ENCODE measurements at regions not wholly inside any gene's neighbourhood (a gene's known extent, or its start where the extent isn't known, plus 50 kb on each side); places are given as distances from the start of the nearest gene placed in this dataset.

DNA sequence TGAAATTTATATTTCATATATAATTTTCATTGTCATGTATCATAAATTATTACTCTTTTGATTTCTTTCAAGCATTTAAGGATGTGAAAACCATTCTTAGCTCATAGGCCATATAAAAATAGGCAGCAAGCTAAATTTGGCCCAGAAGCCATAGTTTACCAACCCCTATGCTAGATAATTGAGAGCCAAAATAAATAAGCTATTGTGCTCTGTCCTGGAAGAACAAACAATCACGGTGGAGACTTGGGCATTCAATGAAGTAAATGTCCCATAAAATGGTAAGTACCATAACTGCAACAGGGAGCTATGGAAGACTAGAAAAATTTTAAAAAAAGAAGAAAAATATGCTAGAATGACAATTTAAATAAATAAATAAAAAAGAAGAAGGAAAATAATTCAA, 60.9 kb upstream of the PACRGL start:
- Histone ChIP-seq H3K9me3 (ENCODE audit: low read depth) (no peaks in the 10 kb centered on the region), H3K27me3 (no peaks in the 10 kb centered on the region), H3K36me3 (no peaks in the 10 kb centered on the region), H3K4me3 (no peak overlapping the region), H3K27ac (no peak overlapping the region), H3K4me1 (ENCODE audit: low read depth) (no peaks in the 10 kb centered on the region)
- no peak for DNase-seq (ENCODE audit: low read depth in 1 of 2, low spot score in 1 of 2)
- TF ChIP-seq, protein P1, sequence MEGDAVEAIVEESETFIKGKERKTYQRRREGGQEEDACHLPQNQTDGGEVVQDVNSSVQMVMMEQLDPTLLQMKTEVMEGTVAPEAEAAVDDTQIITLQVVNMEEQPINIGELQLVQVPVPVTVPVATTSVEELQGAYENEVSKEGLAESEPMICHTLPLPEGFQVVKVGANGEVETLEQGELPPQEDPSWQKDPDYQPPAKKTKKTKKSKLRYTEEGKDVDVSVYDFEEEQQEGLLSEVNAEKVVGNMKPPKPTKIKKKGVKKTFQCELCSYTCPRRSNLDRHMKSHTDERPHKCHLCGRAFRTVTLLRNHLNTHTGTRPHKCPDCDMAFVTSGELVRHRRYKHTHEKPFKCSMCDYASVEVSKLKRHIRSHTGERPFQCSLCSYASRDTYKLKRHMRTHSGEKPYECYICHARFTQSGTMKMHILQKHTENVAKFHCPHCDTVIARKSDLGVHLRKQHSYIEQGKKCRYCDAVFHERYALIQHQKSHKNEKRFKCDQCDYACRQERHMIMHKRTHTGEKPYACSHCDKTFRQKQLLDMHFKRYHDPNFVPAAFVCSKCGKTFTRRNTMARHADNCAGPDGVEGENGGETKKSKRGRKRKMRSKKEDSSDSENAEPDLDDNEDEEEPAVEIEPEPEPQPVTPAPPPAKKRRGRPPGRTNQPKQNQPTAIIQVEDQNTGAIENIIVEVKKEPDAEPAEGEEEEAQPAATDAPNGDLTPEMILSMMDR (IDR thresholded peaks at IDR 0.05; ENCODE audit: low read depth, low read length), result no peak

DNA sequence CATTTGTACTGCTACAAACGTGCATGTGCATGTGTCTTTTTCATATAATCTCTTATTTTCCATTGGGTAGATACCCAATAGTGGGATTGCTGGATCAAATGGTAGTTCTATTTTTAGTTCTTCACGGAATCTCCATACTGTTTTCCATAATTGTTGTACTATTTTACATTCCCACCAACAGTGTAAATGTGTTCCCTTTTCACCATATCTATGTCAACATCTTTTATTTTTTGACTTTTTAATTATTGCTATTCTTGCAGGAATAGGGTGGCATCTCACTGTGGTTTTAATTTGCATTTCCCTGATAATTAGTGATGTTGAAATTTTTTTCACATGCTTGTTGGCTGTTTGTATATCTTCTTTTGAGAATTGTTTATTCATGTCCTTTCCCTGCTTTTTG, 59.3 kb upstream of the PACRGL start:
- Histone ChIP-seq H3K27ac (no peak overlapping the region), H3K9me3 (ENCODE audit: low read depth) (no peaks in the 10 kb centered on the region), H3K4me1 (ENCODE audit: low read depth) (no peaks in the 10 kb centered on the region), H3K4me3 (no peak overlapping the region), H3K36me3 (no peaks in the 10 kb centered on the region), H3K27me3 (no peaks in the 10 kb centered on the region)
- DNase-seq (ENCODE audit: low read depth in 1 of 2, low spot score in 1 of 2), result no peak
- TF ChIP-seq, protein P1 (IDR thresholded peaks at IDR 0.05; ENCODE audit: low read depth, low read length), result no peak

DNA sequence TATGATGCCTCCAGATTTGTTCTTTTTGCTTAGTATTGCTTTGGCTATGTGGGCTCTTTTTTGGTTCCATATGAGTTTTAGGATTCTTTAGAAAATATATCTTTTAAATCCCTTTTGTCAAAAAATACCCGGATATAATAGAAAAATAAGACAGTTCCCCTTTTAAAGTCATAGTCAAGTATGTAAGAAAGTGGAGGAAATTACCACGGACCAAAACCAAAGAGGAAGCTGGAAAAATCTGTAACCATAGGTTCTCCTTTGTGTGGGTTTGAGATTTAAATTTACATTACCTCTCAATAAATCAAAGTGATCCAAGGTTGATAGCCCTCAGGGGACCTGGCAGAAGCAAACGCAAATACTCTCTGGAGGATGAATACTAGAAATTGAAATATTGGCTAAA, 58.3 kb upstream of the PACRGL start:
- H3K27ac ChIP-seq, result no peak overlapping the region

DNA sequence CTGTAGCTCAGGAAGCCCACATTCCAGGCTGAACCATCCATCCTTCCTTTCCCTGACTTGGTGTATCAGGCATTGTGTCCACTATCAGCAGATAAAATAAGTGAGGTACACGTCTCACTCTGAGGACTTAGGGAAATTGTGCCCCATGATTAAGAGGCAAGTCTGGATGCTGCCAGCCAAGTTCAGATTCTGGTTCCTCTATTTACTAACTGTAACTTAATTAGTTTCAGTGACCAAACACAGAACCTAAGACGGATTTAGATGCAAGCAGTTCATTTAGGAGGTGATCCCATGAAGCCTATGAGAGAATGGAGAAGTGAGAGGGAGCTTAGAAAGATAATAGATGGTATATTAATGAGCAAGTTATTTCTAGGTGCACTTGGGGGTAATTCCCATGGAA, 56.6 kb upstream of the PACRGL start:
- Histone ChIP-seq H3K36me3 (no peaks in the 10 kb centered on the region), H3K27ac (no peak overlapping the region), H3K4me1 (ENCODE audit: low read depth) (peaks cover 6% of the 10 kb centered on the region), H3K4me3 (no peak overlapping the region), H3K9me3 (ENCODE audit: low read depth) (no peaks in the 10 kb centered on the region), H3K27me3 (no peaks in the 10 kb centered on the region)
- TF ChIP-seq, protein P1 (IDR thresholded peaks at IDR 0.05; ENCODE audit: low read depth, low read length), result no peak
- DNase-seq (ENCODE audit: low read depth in 1 of 2, low spot score in 1 of 2), result no peak

More for the DNA sequence above, 58.3 kb upstream of the PACRGL start:
- no peaks in the 10 kb centered on the region for H3K9me3 ChIP-seq (ENCODE audit: low read depth)
- no peaks in the 10 kb centered on the region for H3K36me3 ChIP-seq
- DNase-seq (ENCODE audit: low read depth in 1 of 2, low spot score in 1 of 2), result no peak
- no peak overlapping the region for H3K4me3 ChIP-seq
- no peaks in the 10 kb centered on the region for H3K27me3 ChIP-seq
- TF ChIP-seq, protein P1 (IDR thresholded peaks at IDR 0.05; ENCODE audit: low read depth, low read length), result no peak
- no peaks in the 10 kb centered on the region for H3K4me1 ChIP-seq (ENCODE audit: low read depth)

DNA sequence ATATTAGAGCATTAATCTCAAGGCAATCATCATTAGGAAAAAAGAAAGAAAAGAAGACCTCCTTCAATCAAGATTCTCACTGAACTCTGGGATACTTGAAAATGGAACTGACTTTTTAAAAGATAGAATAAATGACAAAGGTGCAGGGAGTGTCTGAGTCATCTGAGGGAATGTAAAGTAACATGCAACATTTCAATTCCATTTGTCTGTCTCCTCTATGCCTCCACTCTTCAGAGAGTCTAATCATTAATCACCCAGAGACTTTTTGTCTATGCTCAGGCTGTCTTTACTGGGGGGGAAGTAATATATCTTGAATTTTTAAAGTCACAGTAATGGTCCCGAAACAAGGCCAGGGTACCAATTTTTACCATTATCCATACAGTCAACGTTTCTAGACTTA, 55.0 kb upstream of the PACRGL start:
- no peak for DNase-seq (ENCODE audit: low read depth in 1 of 2, low spot score in 1 of 2)
- Histone ChIP-seq H3K4me3 (no peak overlapping the region), H3K27ac (no peak overlapping the region), H3K9me3 (ENCODE audit: low read depth) (no peaks in the 10 kb centered on the region), H3K36me3 (no peaks in the 10 kb centered on the region), H3K4me1 (ENCODE audit: low read depth) (peaks cover 6% of the 10 kb centered on the region), H3K27me3 (no peaks in the 10 kb centered on the region)
- TF ChIP-seq, protein P1 (IDR thresholded peaks at IDR 0.05; ENCODE audit: low read depth, low read length), result no peak

DNA sequence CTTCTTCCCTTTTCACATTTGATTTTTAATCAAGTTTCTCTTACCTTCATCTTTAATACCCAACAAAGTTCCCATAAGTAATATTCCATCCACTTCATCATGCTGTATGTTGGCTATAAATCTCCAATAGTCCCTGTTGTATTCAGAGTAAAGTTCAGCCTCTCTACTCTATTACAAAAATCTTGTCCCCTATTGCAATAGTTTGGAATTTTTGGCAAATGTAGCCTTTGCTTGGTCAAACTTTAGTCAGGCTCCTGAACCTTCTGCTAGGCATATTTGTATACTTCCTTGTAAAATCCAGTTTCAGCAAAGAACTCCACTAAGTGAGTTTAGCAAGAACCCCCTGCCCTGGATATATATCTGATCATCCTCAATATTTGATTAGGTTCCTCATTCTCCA, 54.0 kb upstream of the PACRGL start:
- H3K9me3 ChIP-seq (ENCODE audit: low read depth), result no peaks in the 10 kb centered on the region
- no peaks in the 10 kb centered on the region for H3K27me3 ChIP-seq
- H3K4me1 ChIP-seq (ENCODE audit: low read depth), result peaks cover 6% of the 10 kb centered on the region
- H3K27ac ChIP-seq, result no peak overlapping the region
- DNase-seq (ENCODE audit: low read depth in 1 of 2, low spot score in 1 of 2), result no peak
- no peaks in the 10 kb centered on the region for H3K36me3 ChIP-seq
- TF ChIP-seq, protein P1 (IDR thresholded peaks at IDR 0.05; ENCODE audit: low read depth, low read length), result no peak
- H3K4me3 ChIP-seq, result no peak overlapping the region
